ENCODE measurements at regions not wholly inside any gene's neighbourhood (a gene's known extent, or its start where the extent isn't known, plus 50 kb on each side); places are given as distances from the start of the nearest gene placed in this dataset.

DNA sequence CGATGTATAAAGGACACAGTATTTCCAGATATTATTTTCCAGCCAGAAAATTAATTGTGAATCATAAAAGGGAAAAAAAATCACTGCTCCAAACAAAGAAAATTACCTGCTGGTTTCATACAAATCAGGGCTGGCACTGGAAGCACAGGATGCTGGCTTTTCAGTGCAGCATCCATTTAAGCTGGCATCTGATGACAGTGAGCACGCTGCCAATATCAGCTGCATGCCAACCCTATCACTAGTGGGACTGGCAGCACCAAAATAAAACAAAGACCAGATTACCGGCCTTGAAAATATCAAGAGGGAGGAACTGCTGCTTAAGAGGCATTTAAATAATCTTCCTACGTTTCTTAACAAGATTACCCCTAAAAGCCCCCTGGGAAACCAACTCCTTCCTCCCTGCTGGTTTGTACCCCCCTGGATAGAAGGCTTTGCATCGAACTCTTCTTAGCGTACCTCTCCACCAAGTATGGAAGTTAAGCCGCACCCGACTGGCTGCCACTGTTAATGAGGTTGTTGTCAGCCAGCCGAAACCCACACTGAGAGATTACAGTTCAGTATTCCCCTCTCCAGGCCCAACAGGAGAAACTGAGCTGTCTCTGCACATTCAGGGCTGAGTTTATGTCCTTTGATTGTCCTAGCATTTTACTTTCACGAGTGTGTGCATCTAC, 257.8 kb downstream of the EFNB2 start:
- H3K27me3 ChIP-seq: no peaks in the 10 kb centered on the region
- H3K4me1 ChIP-seq (ENCODE audit: low read depth): no peaks in the 10 kb centered on the region
- H3K9me3 ChIP-seq (ENCODE audit: low read depth): no peaks in the 10 kb centered on the region
- peak in 1 of 2 donors; percentile 5 for DNase-seq (ENCODE audit: low read depth in 1 of 2, low spot score in 1 of 2)
- no peak overlapping the region for H3K27ac ChIP-seq
- no peaks in the 10 kb centered on the region for H3K36me3 ChIP-seq
- TF ChIP-seq, protein P1, sequence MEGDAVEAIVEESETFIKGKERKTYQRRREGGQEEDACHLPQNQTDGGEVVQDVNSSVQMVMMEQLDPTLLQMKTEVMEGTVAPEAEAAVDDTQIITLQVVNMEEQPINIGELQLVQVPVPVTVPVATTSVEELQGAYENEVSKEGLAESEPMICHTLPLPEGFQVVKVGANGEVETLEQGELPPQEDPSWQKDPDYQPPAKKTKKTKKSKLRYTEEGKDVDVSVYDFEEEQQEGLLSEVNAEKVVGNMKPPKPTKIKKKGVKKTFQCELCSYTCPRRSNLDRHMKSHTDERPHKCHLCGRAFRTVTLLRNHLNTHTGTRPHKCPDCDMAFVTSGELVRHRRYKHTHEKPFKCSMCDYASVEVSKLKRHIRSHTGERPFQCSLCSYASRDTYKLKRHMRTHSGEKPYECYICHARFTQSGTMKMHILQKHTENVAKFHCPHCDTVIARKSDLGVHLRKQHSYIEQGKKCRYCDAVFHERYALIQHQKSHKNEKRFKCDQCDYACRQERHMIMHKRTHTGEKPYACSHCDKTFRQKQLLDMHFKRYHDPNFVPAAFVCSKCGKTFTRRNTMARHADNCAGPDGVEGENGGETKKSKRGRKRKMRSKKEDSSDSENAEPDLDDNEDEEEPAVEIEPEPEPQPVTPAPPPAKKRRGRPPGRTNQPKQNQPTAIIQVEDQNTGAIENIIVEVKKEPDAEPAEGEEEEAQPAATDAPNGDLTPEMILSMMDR (IDR thresholded peaks at IDR 0.05; ENCODE audit: low read depth, low read length): no peak
- H3K4me3 ChIP-seq: no peak overlapping the region

DNA sequence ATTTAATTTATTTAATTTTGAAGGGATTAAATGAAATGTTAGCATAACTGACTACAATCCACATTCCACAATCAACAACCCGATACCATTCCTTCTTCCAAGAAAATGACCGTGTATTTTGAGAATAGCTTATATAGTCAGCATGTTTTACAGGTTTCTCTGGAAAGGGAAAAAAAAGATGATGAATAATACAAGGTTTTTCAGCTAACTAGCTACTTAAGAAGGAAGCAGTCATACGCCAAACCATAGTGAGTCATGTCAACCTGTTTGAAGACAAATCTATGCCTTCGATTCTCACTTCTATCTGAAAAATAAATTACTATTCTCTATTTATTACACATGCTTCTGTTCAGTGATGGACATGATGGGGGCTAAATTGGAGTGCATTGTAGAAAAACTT, 258.6 kb downstream of the EFNB2 start:
- no peaks in the 10 kb centered on the region for H3K27me3 ChIP-seq
- H3K27ac ChIP-seq: no peak overlapping the region
- no peaks in the 10 kb centered on the region for H3K4me1 ChIP-seq (ENCODE audit: low read depth)
- H3K9me3 ChIP-seq (ENCODE audit: low read depth): no peaks in the 10 kb centered on the region
- no peak for DNase-seq (ENCODE audit: low read depth in 1 of 2, low spot score in 1 of 2)
- no peak overlapping the region for H3K4me3 ChIP-seq
- TF ChIP-seq, protein P1 (IDR thresholded peaks at IDR 0.05; ENCODE audit: low read depth, low read length): no peak
- H3K36me3 ChIP-seq: no peaks in the 10 kb centered on the region

DNA sequence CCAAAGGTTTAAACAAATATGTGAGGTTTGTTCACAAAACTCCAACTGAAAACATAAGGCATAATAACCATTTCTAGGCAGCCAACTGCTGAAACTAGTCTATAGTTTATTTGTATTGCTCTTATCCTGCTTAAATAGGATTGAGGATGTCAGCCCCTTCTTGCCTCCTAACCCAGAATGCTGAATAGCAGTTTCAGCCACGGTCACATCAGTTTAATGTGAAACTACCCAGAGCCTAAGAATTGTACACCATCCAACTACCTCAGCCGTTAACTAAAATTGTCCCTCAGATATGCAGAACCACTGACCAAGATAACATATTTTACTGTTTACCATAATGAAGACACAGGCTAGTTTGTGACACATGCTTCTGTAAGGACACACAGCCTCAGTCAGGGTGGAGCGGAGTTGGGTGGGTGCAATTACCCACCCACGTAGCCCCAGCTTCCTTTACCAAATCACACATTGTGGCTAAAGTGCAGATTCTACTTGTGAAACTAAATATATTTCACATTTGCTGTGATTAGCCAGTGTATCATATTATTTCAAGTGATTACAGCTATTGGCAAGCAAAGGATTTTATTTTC, 259.9 kb downstream of the EFNB2 start:
- Histone ChIP-seq H3K4me1 (ENCODE audit: low read depth) (no peaks in the 10 kb centered on the region), H3K27ac (no peak overlapping the region)
- TF ChIP-seq, protein P1 (IDR thresholded peaks at IDR 0.05; ENCODE audit: low read depth, low read length): no peak

DNA sequence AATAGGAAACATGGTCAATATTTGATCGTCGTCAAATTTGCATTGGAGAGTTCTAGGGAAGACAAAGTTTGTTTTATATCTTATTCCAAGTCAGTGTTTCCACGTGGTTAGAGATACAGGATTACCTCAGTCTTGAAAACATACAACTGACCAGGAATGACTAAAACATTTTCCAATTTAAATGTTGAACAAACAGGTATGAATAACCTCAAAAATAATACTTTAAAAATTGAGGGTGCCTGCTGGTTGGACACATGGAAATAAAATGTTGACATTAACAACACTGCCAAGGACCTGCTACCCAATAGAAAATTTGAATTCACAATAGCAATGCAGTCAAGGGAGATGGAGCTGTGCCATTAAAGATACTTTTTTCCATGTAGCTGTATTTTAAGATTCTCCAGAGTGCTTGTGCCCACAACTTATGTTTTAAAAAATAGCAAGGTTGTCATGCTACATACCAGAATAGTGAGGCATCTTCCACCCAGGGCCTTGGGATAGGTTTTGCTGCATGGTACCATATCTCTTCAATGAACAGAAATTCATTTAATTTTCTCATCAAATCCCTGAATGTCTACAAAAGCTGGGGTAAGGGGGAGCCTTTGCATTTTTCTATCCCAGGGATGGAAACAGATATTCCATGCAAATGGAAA, 260.8 kb downstream of the EFNB2 start:
- no peak for DNase-seq (ENCODE audit: low read depth in 1 of 2, low spot score in 1 of 2)
- H3K9me3 ChIP-seq (ENCODE audit: low read depth): no peaks in the 10 kb centered on the region
- no peak overlapping the region for H3K27ac ChIP-seq
- H3K27me3 ChIP-seq: no peaks in the 10 kb centered on the region
- H3K36me3 ChIP-seq: no peaks in the 10 kb centered on the region
- no peaks in the 10 kb centered on the region for H3K4me1 ChIP-seq (ENCODE audit: low read depth)
- H3K4me3 ChIP-seq: no peak overlapping the region
- TF ChIP-seq, protein P1 (IDR thresholded peaks at IDR 0.05; ENCODE audit: low read depth, low read length): no peak

More for the DNA sequence above, 259.9 kb downstream of the EFNB2 start:
- Histone ChIP-seq H3K27me3 (no peaks in the 10 kb centered on the region), H3K9me3 (ENCODE audit: low read depth) (no peaks in the 10 kb centered on the region), H3K4me3 (no peak overlapping the region), H3K36me3 (no peaks in the 10 kb centered on the region)
- DNase-seq (ENCODE audit: low read depth in 1 of 2, low spot score in 1 of 2): peak in 1 of 2 donors; percentile 20

DNA sequence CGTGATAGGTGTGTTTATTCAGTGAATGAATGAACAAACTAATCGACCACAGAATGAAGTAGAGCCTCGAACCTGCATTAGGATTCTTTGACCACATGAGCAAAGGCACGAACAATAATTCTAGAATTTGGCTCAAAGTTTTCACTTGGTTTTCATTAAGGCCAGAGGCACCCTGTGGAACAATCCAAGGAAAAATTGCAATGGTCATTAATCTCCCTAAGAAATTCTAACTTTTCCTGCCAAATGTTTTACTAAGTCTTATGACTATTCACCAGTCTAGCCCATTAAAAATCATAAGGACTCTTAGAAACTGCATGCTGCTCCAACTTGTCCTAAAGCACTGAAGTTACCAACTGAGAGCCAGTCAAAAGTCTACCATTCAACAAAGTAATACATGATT, 271.7 kb downstream of the EFNB2 start:
- Histone ChIP-seq H3K27me3 (no peaks in the 10 kb centered on the region), H3K36me3 (no peaks in the 10 kb centered on the region), H3K4me3 (no peak overlapping the region), H3K27ac (no peak overlapping the region), H3K9me3 (ENCODE audit: low read depth) (no peaks in the 10 kb centered on the region), H3K4me1 (ENCODE audit: low read depth) (no peaks in the 10 kb centered on the region)
- no peak for DNase-seq (ENCODE audit: low read depth in 1 of 2, low spot score in 1 of 2)
- TF ChIP-seq, protein P1 (IDR thresholded peaks at IDR 0.05; ENCODE audit: low read depth, low read length): no peak

Measured in cardiac muscle cell (in vitro differentiated cells and primary cell).